DMS153 treated with DMSO at 0.1 percent for 48 hours (cell line): ENCODE measurements at regions not wholly inside any gene's neighbourhood (a gene's known extent, or its start where the extent isn't known, plus 50 kb on each side); places are given as distances from the start of the nearest gene placed in this dataset.

Source experiments
- DNase-seq: peaks from one replicate; lab custom pipeline; 2025; ENCODE audit not compliant: unreplicated experiment; lab: John Stamatoyannopoulos, UW

DNA sequence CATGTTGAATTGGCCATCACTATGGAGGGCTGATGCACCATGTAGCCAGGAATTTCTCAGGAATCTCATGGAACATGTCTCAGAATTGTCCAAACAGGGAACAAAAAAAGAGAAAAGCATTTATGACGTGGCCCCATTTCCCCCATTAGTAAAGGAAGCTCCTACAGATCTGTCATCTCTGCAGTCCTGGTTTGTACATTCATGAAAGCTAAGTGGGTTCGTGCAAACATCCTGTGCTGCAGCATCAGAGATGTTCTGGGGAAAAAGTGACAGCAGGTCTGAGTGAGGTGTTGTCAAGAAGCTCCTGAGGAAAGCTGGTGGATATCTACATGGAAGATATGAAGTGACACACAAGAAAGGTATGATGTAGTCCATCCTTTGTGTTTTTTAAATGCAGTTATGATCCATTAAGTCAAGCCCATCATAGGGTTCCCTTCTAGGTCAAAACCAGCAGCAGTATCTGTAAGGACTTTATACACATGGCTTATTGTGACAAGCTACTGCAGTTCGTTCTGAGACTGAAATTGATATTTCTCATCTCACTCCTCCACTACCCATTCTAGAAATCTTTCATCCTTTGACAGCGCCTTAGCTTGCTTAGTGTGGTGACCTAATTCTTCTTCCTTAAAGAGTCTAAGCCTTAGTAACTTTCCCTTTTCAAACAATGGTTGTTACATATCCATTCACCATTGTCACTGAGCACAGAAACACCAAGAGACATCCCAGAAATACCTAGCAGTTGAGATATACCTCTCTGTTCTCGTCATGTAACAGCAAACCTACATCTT lies 200.0 kb upstream of the TCF21 start:
- DNase-seq, result no peak

DNA sequence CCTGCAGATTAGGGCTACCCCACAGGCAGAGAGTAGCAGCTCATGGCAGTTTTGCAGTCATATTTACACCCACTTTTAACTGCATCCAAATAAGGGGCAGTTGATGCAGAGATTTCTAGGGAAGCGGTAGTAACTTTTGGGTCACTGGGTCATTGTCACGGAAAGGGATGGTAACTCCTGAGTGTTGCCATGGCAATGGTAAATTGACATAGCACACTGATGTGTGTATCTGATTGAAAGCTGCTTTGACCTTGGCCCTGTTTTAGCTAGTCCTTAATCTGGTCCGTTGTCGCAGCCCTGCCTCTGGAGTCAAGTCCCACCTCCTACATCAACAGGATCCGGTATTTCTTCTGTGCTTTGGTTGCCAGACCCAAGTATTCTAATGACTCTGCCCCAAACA lies 199.1 kb upstream of the TCF21 start:
- DNase-seq, result no peak

DNA sequence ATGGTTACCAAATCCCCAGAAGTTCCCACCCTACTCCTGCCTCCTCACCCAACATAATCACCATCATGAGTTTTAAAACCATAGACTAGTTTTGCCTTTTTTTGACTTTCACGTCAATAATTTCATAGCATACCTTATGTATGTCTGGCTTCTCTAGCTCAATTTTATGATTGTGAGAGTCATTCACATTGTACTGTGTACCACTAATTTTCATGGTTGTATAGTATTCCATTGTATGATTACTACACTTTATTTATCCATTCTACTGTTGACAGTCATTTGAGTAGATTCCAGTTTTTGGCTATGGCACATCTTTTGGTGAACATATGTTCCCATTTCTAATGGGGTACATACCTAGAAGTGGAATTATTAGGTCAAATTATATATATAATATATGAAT lies 195.3 kb upstream of the TCF21 start:
- DNase-seq, result no peak

DNA sequence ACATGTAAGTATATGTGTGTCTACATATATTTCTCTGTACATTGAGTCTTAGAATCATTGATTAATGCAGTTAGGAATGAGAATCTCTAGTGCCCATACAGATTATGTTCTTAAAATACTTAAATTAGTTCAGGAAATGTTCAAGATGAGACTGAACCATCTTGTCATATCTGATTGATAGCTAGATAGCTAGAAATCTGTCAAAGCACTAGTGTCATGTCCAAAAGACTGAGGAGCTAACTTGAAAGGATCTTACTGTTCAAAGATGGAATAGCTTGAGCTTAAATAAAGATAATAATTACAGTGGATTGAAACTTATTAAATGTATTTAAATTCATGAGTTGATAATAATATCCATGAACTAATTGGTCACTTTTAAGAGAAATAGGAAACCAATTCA lies 191.7 kb upstream of the TCF21 start:
- no peak for DNase-seq

DNA sequence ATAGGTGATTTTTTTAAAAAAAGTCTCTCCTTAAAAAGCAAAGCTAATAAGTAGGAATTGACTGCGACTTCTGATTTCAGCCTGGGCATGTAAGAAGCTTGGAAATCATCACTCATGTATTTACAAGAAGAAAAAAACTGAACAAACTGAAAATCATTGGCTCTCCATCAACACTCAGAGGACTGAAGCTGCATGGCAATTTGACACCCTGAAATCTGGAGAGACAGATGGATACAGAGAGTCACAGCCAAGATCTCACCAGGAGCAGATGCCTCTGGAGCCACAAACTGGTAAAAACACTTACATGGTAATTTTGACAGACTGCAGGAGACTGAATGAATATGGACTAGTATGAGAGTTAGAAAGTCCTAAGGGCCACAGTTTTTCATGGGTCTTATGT lies 191.2 kb upstream of the TCF21 start:
- DNase-seq, result no peak

DNA sequence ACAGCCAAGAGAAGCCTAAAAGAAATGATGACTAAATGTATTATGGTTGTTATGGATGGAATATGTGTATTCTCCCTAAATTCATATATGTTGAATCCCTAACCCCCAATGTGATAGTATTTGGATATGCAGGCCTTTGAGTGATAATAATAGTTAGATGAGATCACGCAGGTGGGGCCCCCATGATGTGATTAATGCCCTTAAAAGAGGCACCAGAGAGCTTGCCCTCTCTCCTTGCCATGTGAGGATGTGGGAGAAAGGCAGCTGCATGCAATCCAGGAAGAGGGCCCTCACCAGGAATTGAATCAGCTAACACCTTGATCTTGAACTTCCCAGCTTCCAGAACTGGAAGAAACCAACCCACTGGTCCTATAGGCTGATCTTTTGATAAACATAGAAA lies 190.6 kb upstream of the TCF21 start:
- no peak for DNase-seq

DNA sequence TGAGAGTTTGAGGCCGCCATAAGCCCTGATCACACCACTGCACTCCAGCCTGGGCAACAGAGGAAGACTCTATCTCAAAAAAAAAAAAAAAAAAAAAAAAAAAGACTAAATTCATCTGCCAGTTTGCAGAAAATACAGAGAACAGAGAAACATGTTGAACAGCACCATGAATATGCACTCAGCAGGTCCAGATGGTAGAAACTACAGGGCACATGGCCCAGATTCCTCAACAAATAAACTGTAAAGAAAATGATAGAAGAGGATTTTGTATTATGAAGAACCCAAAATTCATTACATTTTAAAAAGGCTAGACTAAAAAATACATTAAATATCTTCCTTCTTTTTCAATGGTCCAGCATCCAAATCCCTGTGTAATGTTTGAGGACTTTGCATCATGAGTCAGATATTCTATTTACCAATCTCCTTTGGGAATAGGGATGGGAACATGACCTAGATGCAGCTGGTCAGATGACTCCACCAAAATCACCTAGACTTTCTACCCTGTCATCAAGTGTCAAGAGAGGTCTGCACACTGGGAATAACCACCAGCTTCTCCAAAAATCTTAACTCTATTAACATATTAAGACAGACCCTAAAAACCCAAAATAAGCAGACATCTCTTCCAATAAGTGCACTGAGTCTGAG lies 189.1 kb upstream of the TCF21 start:
- no peak for DNase-seq

DNA sequence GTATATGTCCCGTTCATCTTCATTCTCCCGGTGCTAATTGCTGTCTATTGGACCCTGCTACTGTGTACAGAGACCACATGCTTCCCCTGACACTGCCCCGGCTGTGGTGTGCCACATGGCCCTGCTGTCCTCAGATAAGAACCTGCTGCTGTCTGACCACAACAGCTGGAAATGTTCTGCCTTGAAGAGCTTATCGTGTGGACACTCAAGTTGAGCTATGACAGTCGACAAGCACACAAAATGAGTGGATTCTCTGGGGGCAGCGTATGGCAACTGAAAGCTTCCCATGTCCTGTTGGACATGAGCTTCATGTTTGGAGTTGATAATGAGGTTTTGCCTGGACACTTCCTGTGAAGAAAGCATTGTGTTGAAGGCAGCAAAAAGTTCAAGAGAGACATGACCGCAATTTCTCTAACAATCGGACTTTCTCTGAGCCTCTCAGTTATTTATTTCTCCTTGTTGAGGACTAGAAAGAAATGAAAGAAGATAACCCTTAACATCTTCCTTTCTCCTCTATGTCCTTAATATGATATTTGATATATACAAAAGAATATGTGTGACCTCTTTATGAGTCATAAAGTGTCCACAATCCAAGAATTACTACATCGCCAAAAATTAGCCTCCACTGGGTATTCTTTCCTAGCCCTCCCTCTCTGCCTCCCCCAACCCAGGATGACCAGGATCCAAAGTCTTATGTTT lies 187.1 kb upstream of the TCF21 start:
- no peak for DNase-seq

DNA sequence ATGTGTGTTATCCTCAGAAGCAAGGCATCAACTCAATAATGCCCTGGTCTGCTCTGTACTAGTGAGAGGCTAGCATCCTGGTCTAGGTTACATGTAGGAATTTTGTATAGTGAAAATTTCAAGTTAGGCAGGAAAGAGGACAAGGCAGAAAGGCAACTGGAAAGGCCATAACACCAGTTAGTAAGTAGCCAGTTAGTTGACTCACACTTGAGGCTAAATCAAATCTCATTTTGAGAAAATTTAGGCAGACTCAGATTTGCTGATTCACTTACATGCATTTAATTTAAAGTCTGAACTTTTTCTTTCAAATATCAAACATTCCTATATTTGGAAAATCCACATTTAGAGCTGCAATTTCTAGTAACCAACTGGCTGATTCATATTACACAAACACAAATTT lies 184.5 kb upstream of the TCF21 start:
- no peak for DNase-seq

DNA sequence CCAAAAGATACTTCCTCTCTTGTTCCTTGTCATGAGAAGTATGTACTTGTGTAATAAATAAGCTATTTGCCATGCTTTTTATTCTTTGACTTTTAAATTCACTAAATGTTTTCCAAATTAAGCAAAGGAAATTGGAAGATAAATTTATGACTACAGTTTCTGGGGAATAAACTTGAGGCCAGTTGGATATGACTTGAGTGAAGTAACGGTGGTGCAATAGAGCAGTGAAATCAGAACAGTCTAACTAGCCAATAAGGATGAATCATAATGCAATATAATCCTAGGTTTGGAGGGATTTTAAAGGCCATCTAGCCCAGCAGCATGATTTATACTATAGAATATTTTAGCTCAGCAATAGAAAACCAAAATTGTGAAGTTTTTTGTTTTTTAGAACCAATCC lies 183.8 kb upstream of the TCF21 start:
- no peak for DNase-seq

DNA sequence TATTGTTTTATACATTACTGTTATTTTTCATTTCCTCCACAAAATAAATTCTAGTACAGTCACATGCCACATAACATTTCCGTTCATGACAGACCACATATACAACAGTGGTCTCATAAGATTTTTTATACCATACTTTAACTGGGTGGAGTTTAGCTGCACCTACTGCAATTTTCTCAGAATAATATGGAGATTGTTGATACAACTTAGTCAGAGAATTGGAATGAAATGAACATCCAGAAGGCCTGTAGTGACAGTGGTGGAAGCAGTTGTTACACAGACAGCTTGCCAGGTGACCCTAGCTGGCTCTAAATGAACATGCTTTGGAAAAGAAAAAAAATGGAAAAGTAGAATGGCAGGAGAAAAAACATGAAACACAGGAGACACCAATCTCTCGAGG lies 183.2 kb upstream of the TCF21 start:
- DNase-seq, result no peak

DNA sequence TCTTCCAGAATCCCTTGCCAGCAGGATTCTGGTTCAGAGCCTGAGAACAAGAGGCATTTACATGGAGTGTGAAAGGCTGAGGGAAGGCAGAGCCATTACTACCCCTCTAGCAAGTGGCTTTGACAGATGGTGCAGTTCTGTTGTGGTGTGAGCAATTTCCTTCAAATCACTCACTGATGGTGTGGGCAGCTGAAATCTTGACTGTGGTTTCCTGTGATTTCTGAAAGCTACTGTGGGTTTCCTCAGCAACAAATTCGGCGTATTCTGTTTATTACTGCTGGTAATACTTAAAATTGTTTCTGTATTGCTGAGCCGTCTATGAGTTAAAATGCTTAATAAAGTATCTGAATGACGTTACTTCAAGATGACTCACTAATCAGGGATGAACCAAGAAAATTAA lies 181.5 kb upstream of the TCF21 start:
- no peak for DNase-seq

DNA sequence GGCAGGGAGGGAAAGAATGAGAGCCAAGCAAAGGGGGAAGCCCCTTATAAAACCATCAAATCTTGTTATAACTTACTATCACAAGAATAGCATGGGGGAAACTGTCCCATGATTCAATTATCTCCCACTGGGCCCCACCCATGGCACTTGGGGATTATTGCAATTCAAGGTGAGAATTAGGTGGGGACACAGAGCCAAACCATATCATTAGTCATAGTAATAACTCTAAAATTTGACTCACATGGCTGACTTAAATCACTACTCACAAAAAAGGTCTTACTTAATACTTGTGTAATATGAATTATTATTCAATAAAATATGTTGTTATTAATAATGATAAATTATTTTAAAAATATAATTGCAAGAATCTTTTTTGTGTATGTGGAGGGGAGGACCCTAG lies 178.1 kb upstream of the TCF21 start:
- no peak for DNase-seq

DNA sequence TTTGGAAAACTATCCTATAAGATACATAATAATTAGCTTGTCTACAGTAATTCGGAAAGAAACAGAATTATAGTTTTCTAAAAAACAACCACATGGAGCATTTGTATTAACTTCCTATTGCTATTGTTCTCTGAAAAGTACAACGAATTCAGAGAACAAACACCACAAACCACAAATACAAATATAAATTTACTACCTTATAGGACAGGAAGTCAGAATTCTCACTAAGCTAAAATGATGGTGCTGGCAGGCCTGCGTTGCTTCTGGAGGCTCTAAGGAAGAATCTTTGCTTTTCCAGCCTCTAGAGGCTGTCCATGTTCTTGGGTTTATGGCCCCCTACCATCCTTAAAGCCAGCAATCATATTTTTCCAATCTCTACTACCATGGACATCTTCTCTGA lies 173.6 kb upstream of the TCF21 start:
- DNase-seq, result no peak

DNA sequence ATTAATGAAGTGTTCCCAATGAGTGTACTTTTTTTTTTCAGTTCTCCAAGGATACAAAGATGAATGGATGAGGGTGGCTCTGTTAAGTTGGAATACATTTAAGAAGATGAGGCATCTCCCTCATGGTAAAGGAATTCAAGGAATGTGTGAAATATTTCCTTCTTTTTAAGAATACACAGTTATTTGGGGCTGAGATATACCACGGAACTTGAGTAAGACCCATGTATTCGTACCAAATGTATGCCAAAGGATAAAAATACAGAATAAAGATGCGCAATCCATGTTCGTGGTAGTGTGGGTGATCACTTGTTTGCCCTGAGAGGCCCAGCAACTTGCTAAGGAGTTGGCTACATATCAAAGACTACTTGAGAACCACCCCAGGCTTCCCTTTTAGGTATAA lies 164.2 kb upstream of the TCF21 start:
- DNase-seq, result no peak

DNA sequence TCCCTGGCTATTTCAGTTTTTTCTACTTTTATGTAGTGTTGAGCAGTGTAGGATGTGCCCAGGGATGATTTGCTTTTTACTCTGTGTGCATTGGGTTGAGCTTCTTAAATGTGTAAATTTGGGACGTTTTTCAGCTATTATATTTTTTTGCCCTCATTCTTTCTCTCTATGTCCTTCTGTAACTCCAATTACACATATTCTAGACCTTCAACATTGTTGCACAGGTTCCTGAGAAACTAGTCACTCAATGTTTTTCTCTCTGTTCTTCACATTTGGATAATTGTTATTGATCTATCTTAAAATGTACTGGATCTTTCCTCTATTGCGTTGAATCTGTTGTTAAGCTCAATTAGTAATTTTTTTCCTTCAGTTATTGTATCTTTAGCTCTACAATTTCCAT lies 162.7 kb upstream of the TCF21 start:
- DNase-seq, result no peak

DNA sequence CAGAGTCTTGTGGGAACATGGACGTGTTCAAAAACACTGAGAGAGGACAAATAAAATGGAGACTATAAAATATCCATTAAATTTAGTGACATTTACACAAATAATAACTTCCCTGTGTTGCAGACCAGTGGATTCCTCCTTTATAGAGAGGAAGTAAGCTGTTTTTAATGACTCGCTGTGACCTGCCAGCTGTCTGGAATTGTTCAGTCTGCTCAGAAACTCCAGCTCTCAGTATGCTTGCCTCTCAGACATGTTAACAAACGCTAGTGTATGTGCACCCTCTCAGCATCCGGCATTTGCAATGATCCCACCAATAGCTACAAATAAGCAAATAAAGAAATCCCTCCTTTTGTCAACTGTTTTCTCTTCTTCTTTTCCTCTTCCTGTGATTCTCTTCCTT lies 158.0 kb upstream of the TCF21 start:
- DNase-seq, result no peak

DNA sequence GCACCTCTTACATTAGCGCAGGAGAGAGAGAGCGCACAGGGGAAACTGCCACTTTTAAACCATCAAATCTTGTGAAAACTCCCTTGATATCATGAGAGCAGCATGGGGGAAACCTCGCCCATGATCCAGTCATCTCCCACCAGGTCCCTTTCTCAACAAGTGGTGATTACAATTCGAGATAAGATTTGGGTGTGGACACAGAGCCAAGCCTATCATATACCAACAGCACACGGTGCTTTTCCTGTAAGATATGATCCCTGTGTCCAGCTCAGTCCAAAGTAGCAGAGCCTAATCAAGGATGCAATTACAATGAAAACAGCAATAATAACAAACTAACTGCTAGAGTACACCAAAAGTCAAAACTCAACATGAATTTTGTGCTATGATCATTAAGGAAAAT lies 148.7 kb upstream of the TCF21 start:
- DNase-seq, result no peak

DNA sequence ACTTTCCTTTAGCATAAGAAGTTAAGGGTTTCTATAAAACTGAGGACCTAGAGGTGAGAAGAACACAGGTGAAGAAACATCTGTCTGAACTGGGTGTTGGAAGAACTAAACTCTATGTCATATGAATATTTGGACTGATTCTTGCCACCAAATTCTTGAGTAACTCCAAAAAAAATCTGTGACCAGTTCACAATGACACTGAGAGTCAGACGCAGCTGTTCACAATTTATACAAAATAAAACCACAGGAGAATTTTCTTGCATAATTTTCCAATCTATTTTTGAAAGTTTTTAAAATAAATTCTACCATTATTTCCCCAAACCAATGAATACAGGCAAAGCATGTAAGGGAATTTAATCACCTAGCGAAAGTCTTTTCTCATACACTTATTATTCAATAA lies 148.1 kb upstream of the TCF21 start:
- DNase-seq, result no peak

DNA sequence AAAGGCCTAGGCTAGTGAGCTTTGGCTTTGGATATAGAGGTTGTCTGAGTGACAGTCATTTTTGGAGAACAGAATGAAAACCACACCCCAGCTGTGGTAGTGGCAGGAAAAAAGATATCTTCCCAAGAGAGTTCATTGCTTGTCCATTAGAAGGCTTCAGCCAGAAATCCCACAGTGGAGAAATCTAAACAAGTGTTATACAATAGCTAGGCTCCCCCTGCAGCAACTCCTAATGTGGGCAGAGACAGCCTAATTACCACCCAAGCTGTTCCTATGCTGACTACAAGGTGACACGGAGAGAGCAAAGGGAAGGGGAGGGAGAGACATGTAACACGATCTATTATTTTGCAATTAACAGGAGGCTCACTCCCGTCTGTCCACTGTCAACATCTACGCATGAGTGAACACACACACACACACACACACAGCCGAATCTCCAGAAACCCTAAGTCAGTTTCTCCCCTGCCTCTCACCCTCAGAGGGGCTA lies 147.5 kb upstream of the TCF21 start:
- DNase-seq, result peak; percentile 35

DNA sequence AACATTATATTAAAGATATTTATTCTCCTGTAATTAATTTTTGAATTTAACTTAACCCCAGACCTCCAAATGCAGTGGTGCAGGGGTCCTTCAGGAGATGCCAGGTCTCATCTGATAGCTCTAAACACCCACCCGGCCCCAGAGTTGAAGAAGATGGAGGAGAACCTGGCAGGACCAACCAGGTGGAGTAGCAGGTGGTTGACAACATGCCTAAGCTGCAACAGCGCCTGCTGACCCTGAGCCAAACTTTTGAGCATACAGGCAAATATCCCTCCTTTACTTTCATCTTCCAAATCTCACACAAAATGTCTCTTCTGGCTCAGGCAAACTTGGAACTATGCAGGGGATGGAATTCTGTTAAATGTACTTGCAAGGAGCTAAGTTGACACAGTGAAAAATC lies 145.3 kb upstream of the TCF21 start:
- no peak for DNase-seq

DNA sequence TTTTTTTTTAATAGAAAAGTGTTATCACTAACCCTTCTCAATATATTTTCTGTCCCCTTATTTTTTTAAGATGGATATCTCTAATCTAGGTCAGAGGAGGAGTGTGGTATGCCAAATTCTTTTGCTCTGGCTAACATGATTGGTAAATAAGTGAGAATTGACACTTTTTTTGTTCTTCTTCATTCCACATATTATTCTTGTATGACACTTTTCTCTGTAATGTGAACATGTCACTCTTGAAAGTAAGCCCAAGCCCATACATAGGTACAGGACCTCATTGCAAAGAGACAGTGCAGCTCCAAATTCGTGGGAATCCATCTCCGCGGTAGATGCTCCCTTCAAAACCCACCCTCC lies 142.5 kb upstream of the TCF21 start:
- no peak for DNase-seq
